OCI-LY7 (cell line): ENCODE measurements at regions not wholly inside any gene's neighbourhood (a gene's known extent, or its start where the extent isn't known, plus 50 kb on each side); places are given as distances from the start of the nearest gene placed in this dataset.

ENCODE experiments used
- BruUV-seq: library from RNA; stranded (reverse); fragments of 400-500 nt; replicated peaks from 2 replicates; lab custom pipeline; 2021; lab: Mats Ljungman, UMichigan
- CTCF ChIA-PET: fragments of 300-600 bp; sonication (Branson Sonifier 250); formaldehyde crosslinking; loops from one replicate; lab custom pipeline; 2022; ENCODE audit warnings: antibody characterized with exemption; ENCODE audit not compliant: unreplicated experiment; lab: Charles Lee
- POLR2A ChIA-PET: fragments of 300-600 bp; sonication (Branson Sonifier 250); formaldehyde crosslinking; loops from one replicate; lab custom pipeline; 2022; ENCODE audit warnings: antibody characterized with exemption; lab: Charles Lee
- DNase-seq: peaks from one replicate; pipeline ENCODE4 v3.0.0-alpha.2; 2015; ENCODE audit warnings: low spot score
- H2AFZ ChIP-seq: fragments of 200-600 bp; sonication (generic), shearing (Covaris generic); 2 replicates; pipeline ENCODE4 v1.6.1; 2014; ENCODE audit warnings: mild to moderate bottlenecking, antibody characterized with exemption, low read length, moderate library complexity
- H3K27ac ChIP-seq: fragments of 200-600 bp; sonication (generic); 2 replicates; pipeline ENCODE4 v1.5.1; 2014; ENCODE audit warnings: mixed run types, low read depth, mild to moderate bottlenecking, moderate library complexity, low read length, inconsistent platforms; ENCODE audit not compliant: poor library complexity, severe bottlenecking
- H3K36me3 ChIP-seq: fragments of 200-600 bp; sonication (generic); 2 replicates; pipeline ENCODE4 v1.6.1; 2014; ENCODE audit warnings: mild to moderate bottlenecking, antibody characterized with exemption, low read length, moderate library complexity, mixed read lengths; ENCODE audit not compliant: insufficient read depth
- H3K4me1 ChIP-seq: fragments of 200-600 bp; sonication (generic); 2 replicates; pipeline ENCODE4 v1.5.1; 2014; ENCODE audit warnings: mild to moderate bottlenecking, low read length; ENCODE audit not compliant: insufficient read depth, poor library complexity, severe bottlenecking
- H3K4me2 ChIP-seq: fragments of 200-600 bp; sonication (generic); 2 replicates; pipeline ENCODE4 v1.6.1; 2014; ENCODE audit warnings: mild to moderate bottlenecking, low read length
- H3K4me3 ChIP-seq: fragments of 200-600 bp; sonication (generic); 2 replicates; pipeline ENCODE4 v1.5.1; 2014; ENCODE audit warnings: mild to moderate bottlenecking, low read depth, low read length; ENCODE audit not compliant: poor library complexity, severe bottlenecking
- H3K79me2 ChIP-seq: fragments of 200-600 bp; sonication (generic); 2 replicates; pipeline ENCODE4 v1.6.1; 2016; ENCODE audit warnings: low read depth, mild to moderate bottlenecking, low read length, moderate library complexity, mixed read lengths; ENCODE audit not compliant: insufficient read depth
- H3K9me2 ChIP-seq: fragments of 200-600 bp; sonication (generic); 2 replicates; pipeline ENCODE4 v1.6.1; 2016; ENCODE audit warnings: mild to moderate bottlenecking, low read length, mixed read lengths; ENCODE audit not compliant: insufficient read depth
- H3K9me3 ChIP-seq: fragments of 200-600 bp; sonication (generic); 2 replicates; pipeline ENCODE4 v1.6.1; 2014; ENCODE audit warnings: mild to moderate bottlenecking, mixed run types, low read length, mixed read lengths
- H4K20me1 ChIP-seq: fragments of 200-600 bp; sonication (generic); 2 replicates; pipeline ENCODE4 v1.6.1; 2014; ENCODE audit warnings: mild to moderate bottlenecking, antibody characterized with exemption, low read length, moderate library complexity, mixed read lengths; ENCODE audit not compliant: insufficient read depth
- EZH2phosphoT487 ChIP-seq: fragments of 200-600 bp; sonication (generic); IDR thresholded peaks from 2 replicates; pipeline ENCODE4 v1.6.1; 2018; ENCODE audit warnings: low read depth, borderline replicate concordance, mild to moderate bottlenecking, mixed run types, antibody characterized with exemption, low read length, moderate library complexity, mixed read lengths
- intact Hi-C: fragments of 100-400 bp; cut with micrococcal nuclease; formaldehyde crosslinking; loops from one replicate; pipeline ENCODE4 v1.10.0; 2022; ENCODE audit not compliant: unreplicated experiment
- TF ChIP-seq, protein P1 (sequence below): fragments of 200-600 bp; sonication (generic); conservative IDR thresholded peaks from 2 replicates; pipeline ENCODE4 v1.5.1; 2014; ENCODE audit warnings: mild to moderate bottlenecking, antibody characterized with exemption, low read length, moderate library complexity, mixed read lengths

DNA sequence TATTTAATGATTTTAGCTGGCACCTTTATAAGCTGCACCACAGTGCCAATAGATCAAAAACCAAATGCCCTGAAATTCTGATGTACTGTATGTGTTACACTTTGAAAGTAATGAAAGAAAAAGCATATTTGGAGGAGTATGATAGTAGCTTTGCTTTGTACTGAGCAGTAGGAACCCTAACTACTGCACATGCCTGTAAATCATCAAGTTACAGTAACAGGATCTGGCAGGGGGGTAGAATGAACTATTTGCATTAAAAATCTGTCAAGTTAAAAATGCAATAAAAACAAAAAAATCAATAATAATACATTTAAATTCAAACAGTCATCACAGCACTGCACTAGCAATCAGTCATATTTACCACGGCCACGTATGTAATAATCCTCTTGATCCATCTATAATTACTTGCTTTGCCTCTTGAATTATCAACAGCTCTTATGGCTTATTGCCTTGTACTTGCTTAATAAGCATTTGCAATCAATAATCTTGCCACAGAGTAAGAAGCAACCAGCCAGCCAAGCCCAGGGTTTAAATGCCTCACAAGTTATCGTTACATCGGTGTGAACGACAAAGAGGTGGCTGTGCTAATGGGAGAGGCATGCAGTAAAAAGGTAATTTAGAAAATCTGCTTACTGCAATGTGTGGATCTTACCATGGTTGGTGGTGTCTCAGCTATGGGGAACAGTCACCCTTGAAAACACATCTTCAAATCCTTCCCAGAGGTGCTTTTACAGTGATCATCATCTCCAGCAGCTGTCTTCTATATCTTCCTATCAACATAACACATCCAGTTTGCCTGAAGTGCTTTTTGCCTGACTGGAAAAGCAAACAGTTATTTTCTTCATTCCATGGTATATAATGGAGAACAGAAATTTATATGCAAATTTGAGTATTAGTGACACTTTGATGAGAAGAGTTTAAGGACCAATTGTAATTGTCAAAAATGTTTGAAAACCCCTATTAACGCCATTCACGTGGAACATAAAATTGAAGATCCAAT lies 1812.1 kb upstream of the ADGRL3 start:
- H2AFZ ChIP-seq: no peak overlapping the region
- intact Hi-C loops: no loop called here
- no peak for DNase-seq
- no peaks in the 10 kb centered on the region for H3K9me3 ChIP-seq
- H4K20me1 ChIP-seq: no peaks in the 10 kb centered on the region
- H3K36me3 ChIP-seq: no peaks in the 10 kb centered on the region
- H3K4me1 ChIP-seq: no peaks in the 10 kb centered on the region
- no peak overlapping the region for H3K27ac ChIP-seq
- no TSS peak for BruUV-seq
- no peak overlapping the region for H3K4me2 ChIP-seq
- POLR2A ChIA-PET: no interaction called here
- no peaks in the 10 kb centered on the region for H3K9me2 ChIP-seq
- no peak overlapping the region for H3K4me3 ChIP-seq
- TF ChIP-seq EZH2phosphoT487: no peak
- TF ChIP-seq, protein P1, sequence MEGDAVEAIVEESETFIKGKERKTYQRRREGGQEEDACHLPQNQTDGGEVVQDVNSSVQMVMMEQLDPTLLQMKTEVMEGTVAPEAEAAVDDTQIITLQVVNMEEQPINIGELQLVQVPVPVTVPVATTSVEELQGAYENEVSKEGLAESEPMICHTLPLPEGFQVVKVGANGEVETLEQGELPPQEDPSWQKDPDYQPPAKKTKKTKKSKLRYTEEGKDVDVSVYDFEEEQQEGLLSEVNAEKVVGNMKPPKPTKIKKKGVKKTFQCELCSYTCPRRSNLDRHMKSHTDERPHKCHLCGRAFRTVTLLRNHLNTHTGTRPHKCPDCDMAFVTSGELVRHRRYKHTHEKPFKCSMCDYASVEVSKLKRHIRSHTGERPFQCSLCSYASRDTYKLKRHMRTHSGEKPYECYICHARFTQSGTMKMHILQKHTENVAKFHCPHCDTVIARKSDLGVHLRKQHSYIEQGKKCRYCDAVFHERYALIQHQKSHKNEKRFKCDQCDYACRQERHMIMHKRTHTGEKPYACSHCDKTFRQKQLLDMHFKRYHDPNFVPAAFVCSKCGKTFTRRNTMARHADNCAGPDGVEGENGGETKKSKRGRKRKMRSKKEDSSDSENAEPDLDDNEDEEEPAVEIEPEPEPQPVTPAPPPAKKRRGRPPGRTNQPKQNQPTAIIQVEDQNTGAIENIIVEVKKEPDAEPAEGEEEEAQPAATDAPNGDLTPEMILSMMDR: no peak
- CTCF ChIA-PET: no interaction called here
- no peaks in the 10 kb centered on the region for H3K79me2 ChIP-seq

DNA sequence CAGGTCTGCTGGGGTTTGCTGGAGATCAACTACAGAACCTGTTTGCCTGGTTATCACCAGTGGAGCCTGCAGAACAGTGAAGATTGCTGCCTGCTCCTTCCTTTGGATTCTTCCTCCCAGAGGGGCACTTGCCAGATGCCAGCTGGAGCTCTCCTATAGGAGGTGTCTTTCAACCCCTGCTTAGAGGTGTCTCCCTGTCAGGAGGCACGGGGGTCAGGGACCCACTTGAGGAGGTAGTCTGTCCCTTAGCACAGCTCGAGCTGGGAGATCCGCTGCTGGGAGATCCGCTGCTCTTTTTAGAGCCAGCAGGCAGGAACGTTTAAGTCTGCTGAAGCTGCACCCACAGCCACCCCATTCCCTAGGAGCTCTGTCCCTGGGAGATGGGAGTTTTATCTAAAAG lies 1806.3 kb upstream of the ADGRL3 start:
- no peak overlapping the region for H3K4me3 ChIP-seq
- H3K4me2 ChIP-seq: no peak overlapping the region
- no peaks in the 10 kb centered on the region for H3K79me2 ChIP-seq
- TF ChIP-seq, protein P1: no peak
- no peak for TF ChIP-seq EZH2phosphoT487
- ChIA-PET POLR2A (no interaction called here), CTCF (no interaction called here)
- H3K4me1 ChIP-seq: no peaks in the 10 kb centered on the region
- intact Hi-C loops: no loop called here
- no peaks in the 10 kb centered on the region for H4K20me1 ChIP-seq
- H3K9me2 ChIP-seq: no peaks in the 10 kb centered on the region
- H3K27ac ChIP-seq: no peak overlapping the region
- no peak overlapping the region for H2AFZ ChIP-seq
- H3K36me3 ChIP-seq: no peaks in the 10 kb centered on the region
- no TSS peak for BruUV-seq
- no peak for DNase-seq
- no peaks in the 10 kb centered on the region for H3K9me3 ChIP-seq

DNA sequence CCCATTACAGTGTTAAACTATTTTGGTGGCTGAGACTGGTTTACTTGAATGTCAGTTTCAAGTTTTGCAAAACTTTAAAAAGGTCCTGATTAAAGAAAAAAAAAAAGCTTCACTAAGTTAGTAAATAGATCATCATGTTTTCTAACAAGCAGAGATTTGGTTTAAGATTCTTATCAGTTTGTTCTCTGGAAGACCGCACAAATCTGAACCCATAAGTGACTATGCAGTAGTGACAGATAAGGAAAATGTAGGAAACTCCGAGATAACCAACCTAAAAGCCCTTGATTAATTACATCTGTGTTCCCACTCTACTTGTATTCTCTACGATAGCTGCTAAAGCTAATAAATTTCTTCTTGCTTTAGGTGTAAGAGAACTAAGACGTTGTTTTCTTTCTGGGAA lies 1799.8 kb upstream of the ADGRL3 start:
- no peak overlapping the region for H3K4me3 ChIP-seq
- TF ChIP-seq, protein P1: no peak
- no peak for TF ChIP-seq EZH2phosphoT487
- intact Hi-C loops: no loop called here
- DNase-seq: no peak
- no TSS peak for BruUV-seq
- ChIA-PET POLR2A (interaction anchor here (1.2 kb wide), 1 partner anchor 15 kb away, joined by 4 read pairs; no protein-coding TSS in a partner anchor), CTCF (no interaction called here)
- no peak overlapping the region for H3K4me2 ChIP-seq
- no peak overlapping the region for H2AFZ ChIP-seq
- no peaks in the 10 kb centered on the region for H3K4me1 ChIP-seq
- H4K20me1 ChIP-seq: no peaks in the 10 kb centered on the region
- no peaks in the 10 kb centered on the region for H3K79me2 ChIP-seq
- no peaks in the 10 kb centered on the region for H3K36me3 ChIP-seq
- no peak overlapping the region for H3K27ac ChIP-seq
- no peaks in the 10 kb centered on the region for H3K9me2 ChIP-seq
- H3K9me3 ChIP-seq: no peaks in the 10 kb centered on the region
